Stimulated activated CD8-positive, alpha-beta memory T cell treated with anti-CD3 and anti-CD28 coated beads, Interleukin-2, amount 100 ng/mL, for 1 hour (primary cell): ENCODE measurements at regions not wholly inside any gene's neighbourhood (a gene's known extent, or its start where the extent isn't known, plus 50 kb on each side); places are given as distances from the start of the nearest gene placed in this dataset.
"Not testable (repeated sequence)": the region's sequence is repeated elsewhere in the genome, so short reads cannot be mapped to it uniquely, and the experiment has no call there.

Experiments used
- DNase-seq, 2 donors: peaks; one replicate each; pipeline ENCODE4 v3.0.0-alpha.2; 2020; ENCODE audit warnings: low read depth in 2 of 2

DNA sequence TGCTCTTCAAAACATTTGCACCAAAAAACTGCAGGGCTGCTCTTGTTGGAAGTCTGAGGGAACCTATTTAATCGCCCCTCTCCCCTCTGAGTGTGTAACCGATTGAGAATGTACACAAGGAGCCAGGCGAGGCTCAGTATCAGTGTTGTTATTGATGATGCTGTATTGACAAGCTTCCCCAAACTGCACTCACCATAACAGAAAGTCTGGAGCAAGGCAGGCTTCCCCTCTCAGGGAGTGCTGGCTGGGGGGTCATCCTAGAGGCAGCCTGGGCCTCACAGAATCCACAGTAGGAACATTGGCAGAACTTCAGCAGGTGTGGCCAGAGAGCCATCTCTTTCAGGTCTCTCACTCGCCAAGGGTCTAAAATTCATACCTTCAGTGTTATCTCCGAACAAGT is 58.1 kb upstream of the TUNAR start:
- no peak for DNase-seq

GRCh38 chr14:95817271-95817670 is 59.4 kb upstream of the TUNAR start:
- no peak for DNase-seq

DNA sequence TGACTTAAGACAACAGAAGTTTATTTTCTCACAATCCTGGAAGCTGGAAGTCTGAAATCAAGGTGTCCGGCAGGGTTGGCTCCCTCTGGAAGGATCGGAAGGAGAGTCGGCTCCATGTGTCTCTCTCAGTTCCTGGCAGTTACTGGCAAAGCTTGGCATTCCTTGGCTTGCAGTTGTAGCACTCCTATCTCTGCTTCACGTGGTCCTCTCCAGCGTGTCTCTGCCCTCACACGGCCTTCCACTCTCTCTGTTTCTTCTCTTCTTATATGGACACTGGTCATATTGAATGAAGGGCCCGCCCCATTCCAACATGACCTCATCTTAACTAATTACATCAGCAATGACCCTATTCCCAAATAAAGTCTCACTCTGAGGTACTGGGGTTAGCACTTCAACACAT is 60.1 kb upstream of the TUNAR start:
- DNase-seq = no peak

- no peak for DNase-seq
Observed at GRCh38 chr14:95815226-95815690, 61.4 kb upstream of the TUNAR start.

- no peak for DNase-seq
Observed at GRCh38 chr14:95814363-95815225, 62.0 kb upstream of the TUNAR start.

GRCh38 chr14:95811813-95812212 is 64.8 kb upstream of the TUNAR start:
- no peak for DNase-seq

DNA sequence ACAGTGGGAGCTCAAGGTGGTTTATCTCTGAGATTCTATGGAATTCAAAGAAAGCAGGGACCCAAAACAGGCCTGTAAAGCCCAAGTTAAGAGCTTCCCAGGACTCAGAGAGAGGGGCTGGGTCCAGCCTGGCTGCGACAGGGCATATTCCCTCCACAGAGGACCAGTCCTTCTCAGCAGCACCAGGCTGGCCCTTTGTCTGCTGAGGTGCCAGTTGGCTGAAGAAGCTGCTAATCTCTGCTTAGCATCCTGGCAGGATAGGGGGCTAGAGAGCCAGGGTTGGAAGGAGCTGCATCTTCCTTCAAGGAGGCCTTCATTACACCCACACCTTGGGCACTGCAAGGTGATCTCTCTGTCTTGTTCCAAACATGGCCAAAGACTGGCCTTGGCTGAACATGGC is 68.3 kb upstream of the TUNAR start:
- no peak for DNase-seq

- DNase-seq = no peak
Observed at GRCh38 chr14:95796788-95797187, 79.8 kb upstream of the TUNAR start.

DNA sequence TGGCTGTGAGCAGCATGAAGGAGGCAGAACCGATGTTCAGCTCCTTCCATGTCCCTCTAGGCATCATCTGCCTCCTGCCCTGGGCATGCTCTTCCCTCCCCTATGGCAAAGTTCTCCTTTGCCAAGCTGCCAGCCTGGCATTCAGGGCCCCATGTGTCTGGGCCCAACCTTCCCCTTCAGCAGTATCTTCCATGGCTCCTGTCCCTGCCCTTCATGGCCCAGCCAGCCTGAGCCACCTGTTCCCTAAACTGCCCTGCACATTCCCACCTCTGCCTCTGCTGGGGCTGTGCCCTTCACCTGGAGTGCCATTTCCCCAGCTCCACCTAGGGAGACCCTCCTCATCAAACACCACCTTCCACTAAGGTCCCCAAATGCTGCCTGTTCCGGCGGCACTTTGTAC is 74.0 kb upstream of the TCL1A start:
- no peak for DNase-seq

DNA sequence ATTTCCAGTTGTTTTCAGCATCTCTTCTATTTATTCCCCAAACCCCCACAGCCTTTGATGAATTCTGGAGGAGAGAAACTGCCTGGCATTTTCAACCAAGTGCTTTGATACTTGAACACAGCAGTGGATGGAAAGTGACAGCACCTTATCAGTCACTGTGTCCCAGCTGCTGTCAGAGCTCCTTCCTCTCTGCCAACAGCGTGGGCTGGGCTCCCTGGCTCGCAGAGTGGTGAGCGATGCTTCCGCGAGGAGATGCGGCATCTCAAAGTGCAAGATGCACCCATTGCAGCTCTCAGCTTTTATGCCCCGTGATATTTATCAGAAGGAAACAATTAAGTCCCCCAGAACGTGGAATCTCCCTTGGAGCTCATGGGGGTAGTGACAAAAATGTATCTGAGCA is 72.6 kb upstream of the TCL1A start:
- DNase-seq = no peak

- no peak for DNase-seq
Observed at GRCh38 chr14:95784137-95784536, 70.2 kb upstream of the TCL1A start.

DNA sequence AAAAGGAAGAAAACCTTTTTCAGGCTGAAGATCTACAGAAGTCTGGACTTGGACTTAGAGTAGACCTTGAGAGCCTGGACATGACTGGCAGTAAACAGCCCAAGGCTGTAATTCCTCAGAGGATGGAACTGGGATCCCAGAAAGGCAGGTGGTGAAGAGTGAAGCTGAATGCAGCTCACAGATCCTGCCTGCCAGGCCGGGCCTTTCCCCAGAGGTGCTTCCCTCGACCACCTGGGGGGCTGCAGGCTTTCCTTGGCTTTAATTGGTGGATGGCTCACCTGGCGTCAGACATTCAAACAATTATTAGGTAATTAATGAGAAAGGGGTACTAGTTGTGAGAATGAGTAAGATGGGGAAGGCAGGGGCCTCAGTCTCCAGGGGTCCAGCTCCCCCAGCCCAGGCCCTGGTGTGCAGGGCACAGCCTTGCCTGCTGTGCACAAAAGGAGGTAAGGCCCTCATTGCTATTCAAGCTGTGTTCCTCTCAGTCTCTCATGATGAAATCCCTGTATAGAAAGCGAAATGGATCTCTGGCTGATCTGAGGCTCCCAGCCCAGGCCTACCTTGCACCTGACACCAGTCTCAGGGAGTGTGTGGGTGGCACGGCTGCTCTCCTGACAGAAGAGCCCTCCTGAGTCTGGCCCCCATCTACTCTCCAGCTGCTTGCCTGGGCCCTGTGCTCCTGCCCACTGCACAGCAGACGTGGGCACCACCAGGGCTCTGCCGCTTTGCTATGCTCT is 63.0 kb upstream of the TCL1A start:
- DNase-seq = no peak

DNA sequence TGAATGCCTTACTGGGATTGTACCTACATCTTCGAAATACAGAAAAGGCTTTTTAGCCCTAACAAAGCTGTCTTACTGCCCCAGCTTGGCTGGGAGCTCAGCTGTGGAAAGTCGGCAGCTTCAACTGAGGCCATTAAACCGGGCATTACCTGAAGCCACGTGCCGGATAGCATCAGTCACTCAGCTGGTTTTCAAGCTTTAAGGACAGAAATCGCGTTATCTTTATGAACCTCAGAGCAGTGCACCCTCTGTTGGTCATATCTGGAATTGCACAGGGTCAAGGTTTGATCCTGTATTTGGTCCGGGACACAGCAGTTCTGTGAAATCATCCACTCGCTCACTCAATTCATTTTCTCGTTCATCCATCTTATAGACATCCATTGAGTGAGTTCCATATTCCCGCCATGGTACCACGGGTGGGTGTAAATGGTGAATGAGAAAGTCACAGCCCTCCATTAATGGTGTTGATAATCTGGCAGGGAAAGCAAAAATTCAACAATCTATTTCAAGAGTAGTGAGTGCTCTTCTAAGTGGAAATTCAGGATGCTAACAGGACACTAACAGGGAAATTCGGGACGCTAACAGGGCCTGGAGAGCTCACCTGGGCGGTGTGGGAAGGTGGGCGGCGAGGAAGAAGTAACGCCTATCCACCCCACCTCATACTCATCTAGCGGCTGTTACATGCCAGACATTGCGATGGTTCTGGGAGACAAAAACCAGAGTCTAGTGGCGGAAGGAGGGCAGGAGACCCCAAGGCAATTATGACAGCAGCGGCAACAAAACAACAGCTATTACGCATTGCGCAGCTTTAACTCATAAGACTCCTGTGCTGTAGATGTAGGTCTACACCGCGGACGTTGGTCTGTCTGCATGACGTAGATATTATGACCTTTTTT is 60.6 kb upstream of the TCL1A start:
- DNase-seq = peak; percentile 6 to 8

GRCh38 chr14:95770777-95771176 is 56.9 kb upstream of the TCL1A start:
- no peak for DNase-seq

DNA sequence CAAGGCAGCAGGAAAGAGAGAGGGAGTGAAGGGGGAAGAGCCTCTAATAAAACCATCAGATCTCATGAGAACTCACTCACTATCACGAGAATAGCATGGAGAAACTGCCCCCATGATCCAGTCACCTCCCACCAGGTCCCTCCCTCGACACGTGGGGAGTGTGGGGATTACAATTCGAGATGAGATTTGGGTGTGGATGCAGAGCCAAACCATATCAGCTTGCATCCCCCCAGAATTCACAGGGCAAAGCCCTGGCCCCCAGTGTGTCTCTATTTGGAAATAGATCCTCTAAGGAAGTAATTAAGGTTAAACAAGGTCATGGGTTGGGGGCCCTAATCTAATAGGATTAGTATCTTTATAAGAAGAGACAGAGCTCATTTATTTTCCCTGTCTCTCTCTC is 56.1 kb upstream of the TCL1A start:
- no peak for DNase-seq

- DNase-seq = not testable (repeated sequence)
Observed at GRCh38 chr14:95769431-95769830, 55.5 kb upstream of the TCL1A start.

- DNase-seq = no peak
Observed at GRCh38 chr14:95765051-95765450, 51.1 kb upstream of the TCL1A start.

DNA sequence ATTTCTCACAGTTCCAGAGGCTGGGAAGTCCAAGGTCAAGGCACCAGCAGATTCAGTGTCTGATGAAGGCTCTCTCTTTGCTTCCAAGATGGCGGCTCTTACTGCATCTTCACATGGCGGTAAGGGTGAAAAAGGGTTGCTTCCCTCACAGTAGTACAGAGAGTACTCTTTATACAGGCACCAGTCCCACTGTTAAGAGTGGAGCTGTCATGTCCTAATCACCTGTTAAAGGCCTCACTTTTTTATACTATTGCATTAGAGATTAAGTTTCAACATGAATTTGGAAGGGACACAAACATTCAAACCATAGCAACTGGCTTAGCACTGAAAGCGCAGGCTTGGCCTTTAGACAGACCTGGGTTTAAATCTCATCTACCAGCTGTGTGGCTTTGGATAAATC is 50.0 kb upstream of the TCL1A start:
- DNase-seq = no peak
